ENCODE measurements at regions not wholly inside any gene's neighbourhood (a gene's known extent, or its start where the extent isn't known, plus 50 kb on each side); places are given as distances from the start of the nearest gene placed in this dataset.

DNA sequence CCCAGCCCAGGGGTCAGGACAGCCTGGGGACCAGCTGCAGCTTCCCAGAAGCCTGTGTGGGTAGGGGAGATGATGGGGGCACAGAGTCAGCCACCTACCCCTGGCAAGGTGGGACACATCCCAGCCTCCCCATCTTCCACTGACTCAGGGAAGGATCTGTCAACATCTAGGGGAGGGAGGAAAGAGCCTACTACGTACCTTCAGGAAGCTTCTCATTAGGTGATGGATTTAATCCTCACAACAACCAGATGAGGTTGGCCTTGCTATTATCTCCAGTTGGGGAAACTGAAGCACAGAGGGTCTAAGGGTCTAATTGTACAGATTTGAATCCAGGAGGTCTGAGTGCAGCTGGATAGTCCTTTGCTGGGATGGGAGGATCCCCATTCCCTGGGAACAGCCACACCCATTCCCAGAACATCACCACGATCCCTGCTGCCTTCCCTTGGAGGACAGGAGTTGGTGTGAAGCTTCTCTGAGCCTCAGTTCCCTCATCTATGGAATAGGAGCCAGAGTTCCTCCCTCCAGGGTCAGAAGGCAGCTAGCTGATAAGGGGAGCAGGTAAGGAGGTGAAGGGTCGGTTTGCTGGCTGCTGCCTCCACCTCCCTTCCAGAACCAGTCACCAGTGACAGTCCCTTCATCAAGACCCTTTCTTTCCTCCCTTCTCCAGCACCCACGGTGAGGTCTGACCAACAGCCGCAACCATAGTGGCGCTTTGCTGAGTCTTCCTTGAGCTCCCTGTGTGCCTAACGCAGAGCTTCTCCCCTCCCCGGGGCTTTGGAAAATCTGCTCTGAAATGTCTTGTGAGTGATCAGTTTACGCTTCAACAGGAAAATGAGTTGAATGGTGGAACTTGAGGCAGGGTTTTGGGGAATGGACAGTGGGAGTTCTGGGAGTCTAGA, 56.8 kb downstream of the CEBPB start:
- H3K27ac ChIP-seq = peak overlapping the region; percentile 35
- TF ChIP-seq ZFX (IDR thresholded peaks at IDR 0.05) = no peak
- TF ChIP-seq, protein P1, sequence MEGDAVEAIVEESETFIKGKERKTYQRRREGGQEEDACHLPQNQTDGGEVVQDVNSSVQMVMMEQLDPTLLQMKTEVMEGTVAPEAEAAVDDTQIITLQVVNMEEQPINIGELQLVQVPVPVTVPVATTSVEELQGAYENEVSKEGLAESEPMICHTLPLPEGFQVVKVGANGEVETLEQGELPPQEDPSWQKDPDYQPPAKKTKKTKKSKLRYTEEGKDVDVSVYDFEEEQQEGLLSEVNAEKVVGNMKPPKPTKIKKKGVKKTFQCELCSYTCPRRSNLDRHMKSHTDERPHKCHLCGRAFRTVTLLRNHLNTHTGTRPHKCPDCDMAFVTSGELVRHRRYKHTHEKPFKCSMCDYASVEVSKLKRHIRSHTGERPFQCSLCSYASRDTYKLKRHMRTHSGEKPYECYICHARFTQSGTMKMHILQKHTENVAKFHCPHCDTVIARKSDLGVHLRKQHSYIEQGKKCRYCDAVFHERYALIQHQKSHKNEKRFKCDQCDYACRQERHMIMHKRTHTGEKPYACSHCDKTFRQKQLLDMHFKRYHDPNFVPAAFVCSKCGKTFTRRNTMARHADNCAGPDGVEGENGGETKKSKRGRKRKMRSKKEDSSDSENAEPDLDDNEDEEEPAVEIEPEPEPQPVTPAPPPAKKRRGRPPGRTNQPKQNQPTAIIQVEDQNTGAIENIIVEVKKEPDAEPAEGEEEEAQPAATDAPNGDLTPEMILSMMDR (conservative IDR thresholded peaks at IDR 0.05) = no peak

DNA sequence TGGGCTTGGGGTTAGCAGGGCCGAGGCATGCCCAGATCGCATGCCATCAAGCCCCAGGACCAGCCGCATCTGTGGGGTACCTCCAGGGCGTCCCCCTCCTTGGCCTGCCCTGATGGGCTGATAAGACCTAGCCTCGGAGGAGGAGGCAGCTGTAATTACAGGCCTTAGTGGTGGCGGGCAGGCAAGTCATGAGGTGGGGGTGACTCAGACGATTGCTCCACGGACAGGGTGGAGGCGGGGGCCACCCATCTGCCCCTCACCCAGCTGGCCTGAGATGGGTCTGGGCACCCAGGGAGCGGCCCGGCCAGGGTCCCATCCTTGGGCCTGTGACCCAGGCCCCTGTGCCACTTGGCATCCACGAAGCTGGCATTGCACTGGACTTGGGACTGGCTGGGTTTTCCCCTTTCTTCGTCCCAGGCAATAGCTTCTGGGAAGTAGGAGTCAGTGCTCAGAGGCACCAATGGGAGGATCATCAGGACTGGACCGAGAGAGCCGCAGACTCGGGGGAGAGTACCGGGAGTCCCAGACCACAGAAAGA, 57.5 kb downstream of the CEBPB start:
- no peak overlapping the region for H3K27ac ChIP-seq
- TF ChIP-seq ZFX (IDR thresholded peaks at IDR 0.05) = no peak
- TF ChIP-seq, protein P1 (conservative IDR thresholded peaks at IDR 0.05) = no peak

DNA sequence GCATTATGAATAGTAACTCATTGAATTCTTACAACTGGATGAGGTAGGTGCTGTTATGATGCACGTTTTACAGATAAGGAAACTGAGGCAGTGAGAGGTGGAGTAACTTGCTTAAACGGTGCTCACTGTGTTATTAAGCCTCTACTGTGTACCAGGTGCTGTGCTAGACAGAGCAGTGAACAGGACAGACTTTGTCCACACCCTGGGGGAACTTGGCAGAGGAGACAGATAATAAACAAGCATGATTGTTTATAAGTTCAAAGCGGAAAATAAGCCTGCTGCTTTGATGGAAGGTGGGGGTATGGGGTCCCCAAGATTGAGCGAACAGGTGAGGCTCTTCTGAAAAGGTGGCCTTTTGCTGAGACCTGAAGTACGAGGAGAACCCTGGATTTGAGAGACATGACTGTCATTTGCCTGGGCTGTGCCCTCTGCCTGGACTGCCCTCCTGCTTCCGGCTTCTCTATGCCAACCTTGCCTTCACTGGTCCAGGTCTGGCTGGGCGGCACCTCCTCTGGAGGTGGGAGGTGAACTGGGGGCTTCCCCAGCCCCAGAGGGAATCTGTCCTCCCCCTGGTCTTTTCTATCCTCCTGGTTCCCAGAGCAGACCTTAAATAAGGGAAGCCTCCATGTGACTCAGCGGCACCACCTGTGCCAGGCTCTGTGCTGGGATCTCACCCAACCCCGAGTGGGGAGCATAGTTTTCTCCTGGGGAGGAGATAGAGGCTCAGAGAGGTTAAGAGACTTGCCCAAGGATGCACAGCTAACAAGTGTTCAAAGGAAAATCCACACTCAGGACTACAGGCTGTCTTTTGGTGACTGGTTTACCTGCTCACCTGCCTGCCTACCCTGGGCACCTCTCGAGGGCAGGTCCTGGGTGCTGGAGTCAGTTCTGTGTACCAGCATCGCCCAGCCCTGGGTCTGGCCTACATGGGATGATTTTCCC, 59.1 kb downstream of the CEBPB start:
- TF ChIP-seq, protein P1 (conservative IDR thresholded peaks at IDR 0.05) = no peak
- no peak for TF ChIP-seq ZFX (IDR thresholded peaks at IDR 0.05)
- no peak overlapping the region; the same call in 1 of the 2 replicates for H3K27ac ChIP-seq

DNA sequence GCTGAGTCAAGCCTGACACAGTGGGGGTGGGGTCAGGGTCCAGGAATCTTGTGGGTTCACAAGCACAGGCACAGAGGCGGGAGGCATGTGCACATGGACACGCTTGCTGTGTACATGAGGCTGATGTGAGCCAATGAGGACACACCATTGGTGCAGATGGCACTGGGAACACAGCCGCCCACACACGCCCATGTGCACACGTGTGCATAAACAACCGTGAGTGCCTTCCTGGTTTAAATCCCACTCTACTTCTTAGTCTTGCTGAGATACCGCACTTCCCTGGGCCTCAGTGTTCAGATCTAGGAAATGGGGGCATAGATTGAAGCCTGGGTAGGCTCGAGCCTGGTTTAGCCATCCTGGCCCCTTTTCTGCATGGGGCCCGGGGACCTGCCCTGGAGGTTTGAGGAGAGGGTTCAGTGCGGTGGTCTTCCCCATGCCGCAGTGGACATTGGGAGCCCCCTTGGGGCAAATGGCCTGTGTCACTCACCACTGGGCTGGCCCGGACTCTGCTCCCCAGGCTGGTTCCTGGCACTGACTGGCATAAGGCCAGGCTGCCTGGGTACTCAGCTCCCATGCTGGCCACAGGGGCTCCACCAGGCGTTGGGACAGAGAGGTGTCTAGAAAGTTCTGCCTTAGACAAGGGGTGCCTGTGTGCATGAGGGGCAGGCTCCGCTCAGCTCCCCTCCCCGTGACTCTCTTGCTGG, 60.2 kb downstream of the CEBPB start:
- TF ChIP-seq ZFX (IDR thresholded peaks at IDR 0.05) = no peak
- TF ChIP-seq, protein P1 (conservative IDR thresholded peaks at IDR 0.05) = no peak

DNA sequence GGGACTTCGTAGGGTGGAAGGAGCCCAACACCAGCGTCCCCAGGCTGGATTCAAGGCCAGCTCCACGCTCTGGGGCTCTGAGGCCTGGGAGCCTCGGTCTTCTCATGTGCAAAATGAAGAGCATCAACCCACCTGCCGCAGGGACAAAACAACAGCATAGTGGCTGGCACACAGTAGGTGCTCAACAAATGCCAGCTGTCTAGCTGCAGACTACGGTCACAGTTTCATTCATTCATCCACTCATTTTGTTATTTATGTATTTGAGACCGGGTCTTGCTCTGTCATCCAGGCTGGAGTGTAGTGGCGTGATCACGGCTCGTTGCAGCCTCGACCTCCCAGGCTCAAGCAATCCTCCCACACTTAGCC, 60.7 kb downstream of the CEBPB start:
- TF ChIP-seq ZFX (IDR thresholded peaks at IDR 0.05) = no peak
- TF ChIP-seq, protein P1 (conservative IDR thresholded peaks at IDR 0.05) = no peak
- H3K27ac ChIP-seq = no peak overlapping the region

More for the DNA sequence above, 60.2 kb downstream of the CEBPB start:
- H3K27ac ChIP-seq = no peak overlapping the region

DNA sequence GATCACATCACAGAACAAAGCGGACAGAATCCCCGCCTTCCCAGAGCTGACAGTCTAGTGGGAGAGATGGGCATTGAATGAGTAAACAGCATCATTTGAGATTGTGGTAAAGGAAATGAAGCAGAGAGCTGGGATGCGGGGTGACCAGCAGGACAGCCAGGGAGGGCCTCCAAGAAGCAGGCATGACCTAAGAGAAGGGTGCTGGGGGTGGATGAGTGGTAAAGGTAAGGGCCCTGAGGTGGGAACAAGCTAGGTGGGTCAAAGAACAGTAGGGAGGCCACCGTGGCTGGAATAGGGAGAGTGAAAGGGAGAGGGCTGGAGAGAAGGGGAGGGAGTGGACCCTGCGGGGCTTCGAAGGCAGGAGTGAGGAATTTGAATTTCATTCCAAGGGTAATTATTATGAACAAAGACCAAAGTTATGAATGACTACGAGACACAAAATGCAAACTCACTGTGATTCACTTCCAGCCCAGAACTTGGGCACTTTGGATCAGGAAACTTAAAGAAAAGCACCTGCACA, 61.4 kb downstream of the CEBPB start:
- no peak for TF ChIP-seq ZFX (IDR thresholded peaks at IDR 0.05)
- TF ChIP-seq, protein P1 (conservative IDR thresholded peaks at IDR 0.05) = no peak
- no peak overlapping the region for H3K27ac ChIP-seq
